ENCODE measurements at regions not wholly inside any gene's neighbourhood (a gene's known extent, or its start where the extent isn't known, plus 50 kb on each side); places are given as distances from the start of the nearest gene placed in this dataset.

GRCh38 chr9:135263511-135263910 is 176.0 kb downstream of the OLFM1 start:
- TF ChIP-seq CTCF (IDR thresholded peaks at IDR 0.05): no peak
- no peak for TF ChIP-seq EZH2 (IDR thresholded peaks at IDR 0.05; ENCODE audit: borderline replicate concordance, insufficient read depth, low read depth, low read length, poor library complexity, severe bottlenecking)
